ENCODE measurements at regions not wholly inside any gene's neighbourhood (a gene's known extent, or its start where the extent isn't known, plus 50 kb on each side); places are given as distances from the start of the nearest gene placed in this dataset.

- no peak overlapping the region for H3K27ac Mint-ChIP-seq
- DNase-seq (no peak), ATAC-seq (replicated peaks) (no peak)
- H3K4me1 Mint-ChIP-seq (ENCODE audit: low read depth in 2 of 2): no peaks in the 10 kb centered on the region
- no peaks in the 10 kb centered on the region for H3K36me3 Mint-ChIP-seq (ENCODE audit: insufficient read depth)
- peaks cover 25 to 51% of the 10 kb centered on the region in 2 donors for H3K27me3 Mint-ChIP-seq
- H3K9me3 Mint-ChIP-seq: peaks cover 0 to 2% of the 10 kb centered on the region in 2 donors
- H3K4me3 Mint-ChIP-seq: no peak overlapping the region
Observed at GRCh38 chr13:29684441-29684840, 89.0 kb upstream of the SLC7A1 start.

GRCh38 chr13:29683041-29683440, 87.6 kb upstream of the SLC7A1 start:
- Mint-ChIP-seq H3K4me3 (no peak overlapping the region), H3K27ac (no peak overlapping the region), H3K9me3 (peaks cover 0 to 2% of the 10 kb centered on the region in 2 donors), H3K27me3 (peaks cover 27 to 51% of the 10 kb centered on the region in 2 donors), H3K36me3 (ENCODE audit: insufficient read depth) (no peaks in the 10 kb centered on the region), H3K4me1 (ENCODE audit: low read depth in 2 of 2) (no peaks in the 10 kb centered on the region)
- no peak for DNase-seq
- ATAC-seq (replicated peaks): no peak

GRCh38 chr13:29681864-29682263, 86.4 kb upstream of the SLC7A1 start:
- Mint-ChIP-seq H3K9me3 (peaks cover 0 to 2% of the 10 kb centered on the region in 2 donors), H3K27me3 (peaks cover 27 to 47% of the 10 kb centered on the region in 2 donors), H3K27ac (no peak overlapping the region), H3K4me1 (ENCODE audit: low read depth in 2 of 2) (no peaks in the 10 kb centered on the region), H3K36me3 (ENCODE audit: insufficient read depth) (no peaks in the 10 kb centered on the region), H3K4me3 (no peak overlapping the region)
- ATAC-seq (replicated peaks): no peak
- DNase-seq: no peak

GRCh38 chr13:29679396-29680053, 84.0 kb upstream of the SLC7A1 start:
- no peak overlapping the region for H3K27ac Mint-ChIP-seq
- H3K9me3 Mint-ChIP-seq: peaks cover 0 to 2% of the 10 kb centered on the region in 2 donors
- no peak overlapping the region for H3K4me3 Mint-ChIP-seq
- H3K36me3 Mint-ChIP-seq (ENCODE audit: insufficient read depth): no peaks in the 10 kb centered on the region
- no peak for DNase-seq
- no peak for ATAC-seq (replicated peaks)
- H3K4me1 Mint-ChIP-seq (ENCODE audit: low read depth in 2 of 2): no peaks in the 10 kb centered on the region
- peaks cover 28 to 58% of the 10 kb centered on the region in 2 donors for H3K27me3 Mint-ChIP-seq

- no peaks in the 10 kb centered on the region for H3K9me3 Mint-ChIP-seq
- peaks cover 40 to 68% of the 10 kb centered on the region in 2 donors for H3K27me3 Mint-ChIP-seq
- H3K4me1 Mint-ChIP-seq (ENCODE audit: low read depth in 2 of 2): no peaks in the 10 kb centered on the region
- DNase-seq: no peak
- no peak overlapping the region for H3K27ac Mint-ChIP-seq
- ATAC-seq (replicated peaks): no peak
- no peaks in the 10 kb centered on the region for H3K36me3 Mint-ChIP-seq (ENCODE audit: insufficient read depth)
- H3K4me3 Mint-ChIP-seq: no peak overlapping the region
Observed at GRCh38 chr13:29677627-29678026, 82.1 kb upstream of the SLC7A1 start.

GRCh38 chr13:29676941-29677452, 81.5 kb upstream of the SLC7A1 start:
- ATAC-seq (replicated peaks): no peak
- Mint-ChIP-seq H3K4me3 (no peak overlapping the region), H3K36me3 (ENCODE audit: insufficient read depth) (no peaks in the 10 kb centered on the region)

GRCh38 chr13:29676535-29676934, 81.0 kb upstream of the SLC7A1 start:
- H3K9me3 Mint-ChIP-seq: no peaks in the 10 kb centered on the region
- H3K27ac Mint-ChIP-seq: no peak overlapping the region
- DNase-seq: no peak
- H3K4me1 Mint-ChIP-seq (ENCODE audit: low read depth in 2 of 2): no peaks in the 10 kb centered on the region
- H3K27me3 Mint-ChIP-seq: peaks cover 30 to 59% of the 10 kb centered on the region in 2 donors
- ATAC-seq (replicated peaks): no peak
- no peaks in the 10 kb centered on the region for H3K36me3 Mint-ChIP-seq (ENCODE audit: insufficient read depth)
- no peak overlapping the region for H3K4me3 Mint-ChIP-seq

More at GRCh38 chr13:29676941-29677452, 81.5 kb upstream of the SLC7A1 start:
- Mint-ChIP-seq H3K4me1 (ENCODE audit: low read depth in 2 of 2) (no peaks in the 10 kb centered on the region), H3K27me3 (peaks cover 34 to 64% of the 10 kb centered on the region in 2 donors), H3K27ac (no peak overlapping the region), H3K9me3 (no peaks in the 10 kb centered on the region)
- no peak for DNase-seq

- Mint-ChIP-seq H3K4me1 (ENCODE audit: low read depth in 2 of 2) (no peaks in the 10 kb centered on the region), H3K9me3 (no peaks in the 10 kb centered on the region), H3K27me3 (peaks cover 22 to 50% of the 10 kb centered on the region in 2 donors), H3K36me3 (ENCODE audit: insufficient read depth) (no peaks in the 10 kb centered on the region), H3K4me3 (no peak overlapping the region), H3K27ac (no peak overlapping the region)
- ATAC-seq (replicated peaks): no peak
- DNase-seq: no peak
Observed at GRCh38 chr13:29674532-29674931, 79.0 kb upstream of the SLC7A1 start.

GRCh38 chr13:29664591-29664990, 69.1 kb upstream of the SLC7A1 start:
- Mint-ChIP-seq H3K9me3 (peaks cover 4 to 5% of the 10 kb centered on the region in 2 donors), H3K4me3 (no peak overlapping the region), H3K27ac (no peak overlapping the region), H3K27me3 (peaks cover 59 to 75% of the 10 kb centered on the region in 2 donors), H3K36me3 (ENCODE audit: insufficient read depth) (no peaks in the 10 kb centered on the region), H3K4me1 (ENCODE audit: low read depth in 2 of 2) (no peaks in the 10 kb centered on the region)
- ATAC-seq (replicated peaks) (no peak), DNase-seq (no peak)

GRCh38 chr13:29654843-29655547, 59.5 kb upstream of the SLC7A1 start:
- H3K36me3 Mint-ChIP-seq (ENCODE audit: insufficient read depth): no peaks in the 10 kb centered on the region
- peaks cover 18 to 27% of the 10 kb centered on the region in 2 donors for H3K27me3 Mint-ChIP-seq
- H3K4me3 Mint-ChIP-seq: no peak overlapping the region
- peaks cover 0 to 7% of the 10 kb centered on the region in 2 donors for H3K9me3 Mint-ChIP-seq
- DNase-seq (no peak), ATAC-seq (replicated peaks) (no peak)
- H3K27ac Mint-ChIP-seq: no peak overlapping the region
- no peaks in the 10 kb centered on the region for H3K4me1 Mint-ChIP-seq (ENCODE audit: low read depth in 2 of 2)

GRCh38 chr13:29654384-29654783, 58.9 kb upstream of the SLC7A1 start:
- no peak for ATAC-seq (replicated peaks)

GRCh38 chr13:29648760-29649159, 53.3 kb upstream of the SLC7A1 start:
- Mint-ChIP-seq H3K27me3 (no peaks in the 10 kb centered on the region), H3K36me3 (ENCODE audit: insufficient read depth) (no peaks in the 10 kb centered on the region), H3K4me3 (peak overlapping the region in 1 of 2 donors; percentile 0), H3K9me3 (no peaks in the 10 kb centered on the region), H3K27ac (peak overlapping the region in 1 of 2 donors; percentile 84), H3K4me1 (ENCODE audit: low read depth in 2 of 2) (no peaks in the 10 kb centered on the region)
- no peak for ATAC-seq (replicated peaks)
- no peak for DNase-seq

More at GRCh38 chr13:29654384-29654783, 58.9 kb upstream of the SLC7A1 start:
- no peak overlapping the region for H3K4me3 Mint-ChIP-seq
- no peak for DNase-seq
- no peak overlapping the region for H3K27ac Mint-ChIP-seq
- no peaks in the 10 kb centered on the region for H3K4me1 Mint-ChIP-seq (ENCODE audit: low read depth in 2 of 2)
- peaks cover 18 to 22% of the 10 kb centered on the region in 2 donors for H3K27me3 Mint-ChIP-seq
- H3K9me3 Mint-ChIP-seq: peaks cover 0 to 1% of the 10 kb centered on the region in 2 donors
- no peaks in the 10 kb centered on the region for H3K36me3 Mint-ChIP-seq (ENCODE audit: insufficient read depth)

Measured in effector memory CD8-positive, alpha-beta T cell (primary cell).